Medulla oblongata (tissue), 1 donor: ENCODE measurements at regions not wholly inside any gene's neighbourhood (a gene's known extent, or its start where the extent isn't known, plus 50 kb on each side); places are given as distances from the start of the nearest gene placed in this dataset.

Experiments
- DNase-seq: peaks from one replicate; pipeline ENCODE4 v3.0.0-alpha.2; 2015; ENCODE audit errors: extremely low spot score

- DNase-seq: no peak
Observed at GRCh38 chr4:90007494-90008167, 113.0 kb downstream of the MMRN1 start.

GRCh38 chr4:90012918-90013317 is 114.3 kb upstream of the CCSER1 start:
- DNase-seq: no peak

- no peak for DNase-seq
Observed at GRCh38 chr4:90024519-90024918, 102.7 kb upstream of the CCSER1 start.

DNA sequence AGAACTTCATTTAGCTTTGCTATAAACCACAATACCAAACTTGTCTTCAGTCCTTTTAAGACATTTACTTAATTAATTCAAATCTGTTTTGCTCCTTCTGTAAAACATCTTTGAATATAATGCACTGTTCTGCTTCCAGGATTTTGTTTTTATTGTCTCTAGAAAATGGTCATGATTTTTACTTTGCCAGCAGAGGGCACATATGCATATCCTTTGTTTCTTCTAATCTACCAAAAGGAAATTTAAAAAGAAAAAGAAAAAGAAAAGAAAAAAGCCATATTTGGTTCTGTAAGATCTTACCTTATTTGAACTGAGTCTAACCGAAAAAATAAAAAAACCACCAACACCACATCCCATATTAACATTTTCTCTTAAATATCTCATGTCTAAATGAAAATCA is 101.9 kb upstream of the CCSER1 start:
- DNase-seq: peak; percentile 28

- no peak for DNase-seq
Observed at GRCh38 chr4:90027565-90027964, 99.6 kb upstream of the CCSER1 start.

GRCh38 chr4:90028460-90028859 is 98.7 kb upstream of the CCSER1 start:
- DNase-seq: no peak

DNA sequence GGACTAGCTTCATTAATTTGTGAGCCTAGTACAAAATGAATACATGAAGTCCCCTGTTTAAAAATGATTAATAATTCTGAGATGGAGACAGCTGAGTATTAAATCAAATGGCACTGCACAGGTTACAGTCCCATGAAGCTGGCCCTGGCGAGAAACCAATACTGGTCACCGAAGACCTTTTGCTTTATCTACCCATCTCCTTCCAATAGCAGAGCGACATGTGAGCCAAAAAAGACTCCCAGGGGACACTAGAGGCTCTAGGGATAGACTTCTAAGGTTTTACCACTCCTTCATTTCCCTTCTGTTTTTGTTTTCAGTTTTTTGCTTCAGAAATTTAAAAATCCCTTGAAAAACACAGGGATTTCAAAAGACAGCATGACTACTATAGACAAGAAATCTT is 97.0 kb upstream of the CCSER1 start:
- no peak for DNase-seq

- DNase-seq: no peak
Observed at GRCh38 chr4:90030953-90031352, 96.2 kb upstream of the CCSER1 start.

DNA sequence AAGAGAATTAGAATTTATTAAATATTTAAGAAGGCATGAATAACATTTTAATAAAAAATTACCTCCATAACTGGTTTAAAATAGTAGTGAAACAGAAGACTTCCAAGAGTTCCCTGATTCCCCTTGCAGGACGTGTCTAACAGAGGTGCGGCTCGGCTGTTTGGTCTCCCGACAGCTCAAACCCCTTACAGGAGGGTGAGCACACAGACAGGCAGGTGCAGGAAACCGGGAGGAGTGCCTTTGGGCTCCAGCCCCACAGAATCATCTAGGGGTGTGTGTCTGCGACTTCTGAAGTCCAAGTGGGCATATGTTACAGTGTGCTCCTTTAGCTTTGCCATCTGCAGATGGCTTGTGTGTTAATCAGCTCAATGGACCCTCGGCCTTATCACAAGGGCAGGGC is 88.1 kb upstream of the CCSER1 start:
- no peak for DNase-seq

GRCh38 chr4:90051999-90052398 is 75.2 kb upstream of the CCSER1 start:
- no peak for DNase-seq

- no peak for DNase-seq
Observed at GRCh38 chr4:90057091-90057490, 70.1 kb upstream of the CCSER1 start.

GRCh38 chr4:90060039-90060438 is 67.2 kb upstream of the CCSER1 start:
- DNase-seq: no peak

GRCh38 chr4:90061881-90062280 is 65.3 kb upstream of the CCSER1 start:
- no peak for DNase-seq

GRCh38 chr4:90064196-90064595 is 63.0 kb upstream of the CCSER1 start:
- DNase-seq: no peak

- DNase-seq: no peak
Observed at GRCh38 chr4:90069151-90069550, 58.0 kb upstream of the CCSER1 start.

- DNase-seq: peak; percentile 25
Observed at GRCh38 chr4:90071289-90072235, 55.6 kb upstream of the CCSER1 start.

DNA sequence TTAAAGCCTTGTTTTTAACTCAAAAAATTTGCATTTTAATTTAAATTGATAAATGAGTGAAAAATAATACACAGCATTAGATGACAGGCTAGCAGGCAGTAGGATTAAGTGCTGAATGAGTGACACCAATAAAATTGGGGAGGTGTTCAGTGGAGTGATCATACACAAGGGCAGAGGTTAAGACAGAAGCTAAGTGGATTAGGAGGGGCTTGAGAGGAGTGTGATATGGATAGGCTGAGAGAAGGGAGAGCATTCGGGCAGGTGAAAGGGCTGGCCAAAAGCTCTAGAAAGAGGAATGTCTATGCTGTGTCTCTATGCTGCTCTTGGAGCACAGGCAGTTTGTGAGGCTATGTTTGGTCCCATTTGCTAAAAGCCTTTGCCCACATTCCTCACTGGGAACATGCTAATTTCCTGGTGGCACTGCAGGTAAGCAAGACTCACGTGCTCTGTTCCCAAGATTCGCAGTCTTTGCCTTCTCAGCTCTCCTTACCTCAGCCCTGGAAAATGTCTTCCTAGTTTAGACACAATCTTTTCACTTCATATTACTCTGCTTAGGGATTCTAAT is 52.8 kb upstream of the CCSER1 start:
- no peak for DNase-seq
